ENCODE measurements at regions not wholly inside any gene's neighbourhood (a gene's known extent, or its start where the extent isn't known, plus 50 kb on each side); places are given as distances from the start of the nearest gene placed in this dataset.

- no peak for TF ChIP-seq GABPA (IDR thresholded peaks at IDR 0.05; ENCODE audit: low read depth, low read length)
- TF ChIP-seq GABPA (CRISPR knock-in tag; IDR thresholded peaks at IDR 0.05; ENCODE audit: low read depth), result peak; percentile 39
- TF ChIP-seq ARID4A (CRISPR knock-in tag; IDR thresholded peaks at IDR 0.05; ENCODE audit: borderline replicate concordance), result no peak; the same call in 1 of the 2 replicates
- TF ChIP-seq KLF13 (CRISPR knock-in tag; IDR thresholded peaks at IDR 0.05), result no peak
- no peak; a peak in 1 of 4 replicates for TF ChIP-seq KLF16 (CRISPR knock-in tag; IDR thresholded peaks at IDR 0.05)
- no peak for TF ChIP-seq ZNF616 (CRISPR knock-in tag; IDR thresholded peaks at IDR 0.05; ENCODE audit: low read depth)
- TF ChIP-seq TFDP2 (CRISPR knock-in tag; IDR thresholded peaks at IDR 0.05), result no peak
- no peak for TF ChIP-seq REXO4 (CRISPR knock-in tag; IDR thresholded peaks at IDR 0.05; ENCODE audit: borderline replicate concordance)
- no peak for TF ChIP-seq ZBTB39 (CRISPR knock-in tag; IDR thresholded peaks at IDR 0.05)
- no peak for TF ChIP-seq ZNF674 (CRISPR knock-in tag; IDR thresholded peaks at IDR 0.05; ENCODE audit: low read depth)
- TF ChIP-seq MEIS2 (CRISPR knock-in tag; IDR thresholded peaks at IDR 0.05), result no peak
- no peak for TF ChIP-seq MTA3 (CRISPR knock-in tag; IDR thresholded peaks at IDR 0.05)
- TF ChIP-seq CTCF (CRISPR knock-in tag; IDR thresholded peaks at IDR 0.05), result no peak
- no peak for TF ChIP-seq SRSF9 (IDR thresholded peaks at IDR 0.05; ENCODE audit: borderline replicate concordance, insufficient read depth, low read depth, low read length, poor library complexity, severe bottlenecking)
- TF ChIP-seq ZFX (CRISPR knock-in tag; IDR thresholded peaks at IDR 0.05; ENCODE audit: low read depth), result no peak
- TF ChIP-seq SAP130 (CRISPR knock-in tag; IDR thresholded peaks at IDR 0.05; ENCODE audit: low read depth), result peak; percentile 76
- TF ChIP-seq TARDBP (CRISPR knock-in tag; IDR thresholded peaks at IDR 0.05), result peak; percentile 64; the same call in 1 of the 2 replicates
- no peak for TF ChIP-seq ETS1 (CRISPR knock-in tag; IDR thresholded peaks at IDR 0.05)
- TF ChIP-seq ZBTB21 (CRISPR knock-in tag; IDR thresholded peaks at IDR 0.05), result no peak
- no peak for TF ChIP-seq ZNF720 (CRISPR knock-in tag; IDR thresholded peaks at IDR 0.05)
- TF ChIP-seq ZKSCAN5 (CRISPR knock-in tag; IDR thresholded peaks at IDR 0.05), result no peak
- TF ChIP-seq ZNF747 (CRISPR knock-in tag; IDR thresholded peaks at IDR 0.05; ENCODE audit: borderline replicate concordance), result no peak
Measured at GRCh38 chr2:78260861-78261260, 738.7 kb upstream of the LRRTM4 start (continued).

Measured in HepG2 (cell line).